H1 (cell line): ENCODE measurements at regions not wholly inside any gene's neighbourhood (a gene's known extent, or its start where the extent isn't known, plus 50 kb on each side); places are given as distances from the start of the nearest gene placed in this dataset.

Experiments
- CTCF ChIA-PET: fragments of 300-600 bp; sonication (Branson Sonifier 250); formaldehyde crosslinking; loops from one replicate; lab custom pipeline; 2021; ENCODE audit not compliant: partially characterized antibody; lab: Charles Lee
- POLR2A ChIA-PET: fragments of 300-600 bp; sonication (Branson Sonifier 250); formaldehyde crosslinking; loops from one replicate; lab custom pipeline; 2021; ENCODE audit warnings: inconsistent platforms; ENCODE audit not compliant: partially characterized antibody; lab: Charles Lee
- DNase-seq, 2 experiments: peaks; one replicate each; pipeline versions ENCODE4 v3.0.0 to v3.0.0-alpha.2; 2010 to 2022; ENCODE audit warnings: low spot score in 2 of 2, low read depth in 1 of 2, mixed read lengths in 1 of 2
- FAIRE-seq: peaks from 2 replicates; lab custom pipeline; 2011; peaks lifted over from hg19 to GRCh38; lab: Jason Lieb, UNC
- H2AFZ ChIP-seq: 2 replicates; pipeline ENCODE4 v1.8.1; 2012; ENCODE audit warnings: low read length, inconsistent platforms
- H2AK5ac ChIP-seq: 2 replicates; pipeline ENCODE4 v1.6.1; 2013; ENCODE audit warnings: low read depth, low read length
- H2BK120ac ChIP-seq: replicated peaks from 2 replicates; pipeline ENCODE3; 2013; ENCODE audit warnings: low read depth, low read length, inconsistent platforms
- H2BK12ac ChIP-seq: 2 replicates; pipeline ENCODE4 v1.6.1; 2013; ENCODE audit warnings: low read depth, low read length
- H2BK15ac ChIP-seq: 2 replicates; pipeline ENCODE4 v1.6.1; 2013; ENCODE audit warnings: low read length
- H2BK20ac ChIP-seq: 2 replicates; pipeline ENCODE4 v1.6.1; 2013; ENCODE audit warnings: low read length
- H2BK5ac ChIP-seq: 2 replicates; pipeline ENCODE4 v1.6.1; 2013; ENCODE audit warnings: low read depth, low read length
- H3K14ac ChIP-seq: 2 replicates; pipeline ENCODE4 v1.6.1; 2013; ENCODE audit warnings: inconsistent platforms; ENCODE audit not compliant: insufficient read length
- H3K18ac ChIP-seq: 2 replicates; pipeline ENCODE4 v1.6.1; 2013; ENCODE audit warnings: low read length; ENCODE audit errors: extremely low read depth
- H3K23ac ChIP-seq: 2 replicates; pipeline ENCODE4 v1.6.1; 2013; ENCODE audit warnings: inconsistent platforms; ENCODE audit not compliant: insufficient read length
- H3K23me2 ChIP-seq: 2 replicates; pipeline ENCODE4 v1.6.1; 2013; ENCODE audit warnings: low read depth, low read length
- H3K27ac ChIP-seq: 2 replicates; pipeline ENCODE4 v1.6.1; 2011; ENCODE audit warnings: low read depth, low read length, inconsistent platforms
- H3K27me3 ChIP-seq, 4 experiments: replicated peaks in 1 of 4; 1 replicate in 1 of 4; 2 replicates in 3 of 4; pipeline versions ENCODE4 v1.6.1 to v1.8.1; 2011 to 2013; ENCODE audit warnings: low read length in 3 of 4, mild to moderate bottlenecking in 3 of 4, inconsistent platforms in 2 of 4, mixed read lengths in 2 of 4, moderate library complexity in 1 of 4; ENCODE audit not compliant: control insufficient read depth in 3 of 4, insufficient read depth in 3 of 4; ENCODE audit errors: extremely low read depth in 1 of 4
- H3K36me3 ChIP-seq, 4 experiments: 2 replicates each; pipeline versions ENCODE4 v1.6.1 to v1.8.1; 2011 to 2013; ENCODE audit warnings: mild to moderate bottlenecking in 4 of 4, low read length in 3 of 4, moderate library complexity in 2 of 4, control low read depth in 1 of 4, inconsistent platforms in 1 of 4; ENCODE audit not compliant: insufficient read depth in 4 of 4, control insufficient read depth in 2 of 4
- H3K4ac ChIP-seq: replicated peaks from 2 replicates; pipeline ENCODE3; 2013; ENCODE audit warnings: low read length, low read depth, mixed read lengths, inconsistent platforms; ENCODE audit not compliant: insufficient read length
- H3K4me1 ChIP-seq, 4 experiments: replicated peaks in 1 of 4; 1 replicate in 1 of 4; 2 replicates in 3 of 4; pipeline versions ENCODE4 v1.6.1 to v1.8.1; 2011 to 2013; ENCODE audit warnings: low read length in 3 of 4, inconsistent platforms in 2 of 4, mixed read lengths in 1 of 4; ENCODE audit not compliant: insufficient read depth in 4 of 4, control insufficient read depth in 3 of 4
- H3K4me2 ChIP-seq, 2 experiments: 2 replicates each; pipeline versions ENCODE4 v1.6.1 to v1.8.1; 2011 to 2013; ENCODE audit warnings: low read depth in 2 of 2, low read length in 2 of 2, control low read depth in 1 of 2, inconsistent platforms in 1 of 2, mild to moderate bottlenecking in 1 of 2; ENCODE audit not compliant: insufficient read depth in 1 of 2
- H3K4me3 ChIP-seq, 4 experiments: fragments of 200-600, 300-600 bp in 1 of 4; sonication (generic), shearing (Covaris generic), sonication (Bioruptor Twin) in 1 of 4; 2 replicates each; pipeline versions ENCODE4 v1.5.1 to v1.8.1; 2011 to 2016; ENCODE audit warnings: low read length in 4 of 4, low read depth in 3 of 4, control low read depth in 2 of 4, inconsistent platforms in 2 of 4, mild to moderate bottlenecking in 2 of 4, mixed read lengths in 1 of 4, moderate library complexity in 1 of 4; ENCODE audit not compliant: insufficient read depth in 2 of 4; ENCODE audit errors: extremely low read depth in 1 of 4
- H3K56ac ChIP-seq: replicated peaks from 2 replicates; pipeline ENCODE3; 2013; ENCODE audit warnings: low read depth, mild to moderate bottlenecking, mixed read lengths, low read length, inconsistent platforms; ENCODE audit not compliant: insufficient read length
- H3K79me1 ChIP-seq: 2 replicates; pipeline ENCODE4 v1.6.1; 2013; ENCODE audit warnings: low read depth, low read length, control low read depth
- H3K79me2 ChIP-seq, 2 experiments: 2 replicates each; pipeline versions ENCODE4 v1.6.1 to v1.8.1; 2012 to 2013; ENCODE audit warnings: low read length in 2 of 2, mild to moderate bottlenecking in 2 of 2, inconsistent platforms in 1 of 2; ENCODE audit not compliant: insufficient read depth in 2 of 2, control insufficient read depth in 1 of 2
- H3K9ac ChIP-seq, 4 experiments: replicated peaks in 1 of 4; 1 replicate in 1 of 4; 2 replicates in 3 of 4; pipeline versions ENCODE4 v1.6.1 to v1.8.1; 2011 to 2013; ENCODE audit warnings: low read depth in 3 of 4, low read length in 3 of 4, control low read depth in 2 of 4, mild to moderate bottlenecking in 2 of 4, moderate library complexity in 2 of 4, inconsistent platforms in 1 of 4; ENCODE audit errors: extremely low read depth in 1 of 4
- H3K9me3 ChIP-seq, 2 experiments: 2 replicates each; pipeline versions ENCODE4 v1.6.1 to v1.8.1; 2012 to 2013; ENCODE audit warnings: mild to moderate bottlenecking in 2 of 2, moderate library complexity in 2 of 2, control low read depth in 1 of 2, inconsistent platforms in 1 of 2, low read depth in 1 of 2, low read length in 1 of 2, mixed read lengths in 1 of 2; ENCODE audit not compliant: insufficient read depth in 2 of 2
- H4K20me1 ChIP-seq, 2 experiments: replicated peaks in 1 of 2; 2 replicates each; pipeline versions ENCODE3 to v1.8.1; 2011 to 2013; ENCODE audit warnings: inconsistent platforms in 2 of 2, low read length in 2 of 2, mild to moderate bottlenecking in 1 of 2; ENCODE audit not compliant: insufficient read depth in 2 of 2, control insufficient read depth in 1 of 2
- H4K5ac ChIP-seq: 2 replicates; pipeline ENCODE4 v1.6.1; 2013; ENCODE audit warnings: low read length, low read depth, mixed read lengths, inconsistent platforms; ENCODE audit not compliant: insufficient read length
- H4K8ac ChIP-seq: 2 replicates; pipeline ENCODE4 v1.8.0; 2013; ENCODE audit warnings: mild to moderate bottlenecking, moderate library complexity, low read length, inconsistent platforms; ENCODE audit not compliant: insufficient read depth; ENCODE audit errors: extremely low read depth
- H4K91ac ChIP-seq: replicated peaks from 2 replicates; pipeline ENCODE3; 2013; ENCODE audit warnings: low read length, mixed read lengths, inconsistent platforms; ENCODE audit not compliant: insufficient read length
- EGR1 ChIP-seq: IDR thresholded peaks from 2 replicates; pipeline ENCODE4 v1.6.1; 2011; ENCODE audit warnings: low read depth, low read length, borderline replicate concordance
- JUND ChIP-seq: IDR thresholded peaks from 2 replicates; pipeline ENCODE4 v1.6.1; 2011; ENCODE audit warnings: mild to moderate bottlenecking, improper control_type of control experiment, low read length
- KDM4A ChIP-seq: IDR thresholded peaks from one replicate; pipeline ENCODE4 v1.7.1; 2012; ENCODE audit warnings: low read depth, mild to moderate bottlenecking, moderate library complexity, low read length, inconsistent platforms; ENCODE audit not compliant: severe bottlenecking
- NANOG ChIP-seq: IDR thresholded peaks from 2 replicates; pipeline ENCODE4 v1.6.1; 2011; ENCODE audit warnings: low read length, low read depth, mild to moderate bottlenecking, inconsistent platforms; ENCODE audit not compliant: insufficient read depth, poor library complexity, severe bottlenecking
- TCF12 ChIP-seq: IDR thresholded peaks from 2 replicates; pipeline ENCODE4 v1.6.1; 2011; ENCODE audit warnings: low read depth, mild to moderate bottlenecking, low read length
- TF ChIP-seq, protein P1 (sequence below): IDR thresholded peaks from 2 replicates; pipeline ENCODE4 v1.6.1; 2012; ENCODE audit warnings: low read length, inconsistent platforms

DNA sequence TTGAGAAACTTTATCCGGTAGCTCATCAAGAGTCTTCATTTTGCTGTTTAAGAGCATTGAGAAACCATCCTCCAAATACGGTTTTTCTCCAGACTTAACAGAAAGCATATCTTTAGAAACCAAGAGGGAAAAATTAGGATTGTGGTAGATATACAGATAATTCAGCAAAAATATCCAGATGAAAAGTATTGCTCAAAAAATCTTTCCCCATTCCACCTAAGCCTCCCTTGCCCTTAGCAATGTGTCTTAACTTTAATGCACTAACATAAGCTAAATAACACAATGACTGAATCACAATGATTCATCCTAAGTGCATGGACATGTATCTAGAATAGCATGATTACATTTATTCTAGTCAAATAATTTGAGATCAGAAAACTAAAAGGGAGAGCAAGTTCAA is 130.3 kb upstream of the TARS1 start (continued):
- TF ChIP-seq JUND (no peak), KDM4A (no peak)

DNA sequence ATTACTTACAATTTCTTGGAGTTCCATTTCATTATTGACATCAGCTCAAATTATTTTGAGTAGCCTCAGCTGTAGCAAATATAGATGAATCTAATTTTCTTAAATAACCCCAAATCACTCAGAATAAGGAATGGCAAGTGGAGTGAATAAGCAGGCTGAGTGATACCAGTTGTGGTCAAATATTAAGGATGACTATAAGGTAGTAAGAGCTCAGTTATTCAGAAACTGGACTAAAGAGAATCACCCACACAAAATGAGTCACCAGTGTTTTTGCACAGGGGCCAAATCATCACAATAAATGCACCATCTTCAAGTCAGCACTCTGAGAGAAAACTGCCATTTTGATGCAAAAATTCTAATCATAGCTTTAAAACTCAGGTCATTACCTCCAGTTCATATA is 128.9 kb upstream of the TARS1 start:
- CTCF ChIA-PET: interaction anchor here (1.0 to 3.8 kb wide), 4 partner anchors 10 to 704 kb away, joined by 3 to 22 read pairs (median 4); no protein-coding TSS in a partner anchor
- Histone ChIP-seq H2BK15ac (no peak overlapping the region), H2BK20ac (no peak overlapping the region), H3K18ac (no peak overlapping the region), H3K56ac (no peak overlapping the region), H3K9me3 (no peaks in the 10 kb centered on the region), H3K4ac (no peak overlapping the region), H3K27ac (no peak overlapping the region), H2BK5ac (no peak overlapping the region), H3K23me2 (no peaks in the 10 kb centered on the region), H3K79me2 (no peaks in the 10 kb centered on the region), H3K27me3 (no peaks in the 10 kb centered on the region), H3K36me3 (no peaks in the 10 kb centered on the region), H4K5ac (no peak overlapping the region), H3K23ac (no peak overlapping the region), H3K79me1 (no peaks in the 10 kb centered on the region), H2AFZ (no peak overlapping the region), H2AK5ac (no peak overlapping the region), H4K91ac (no peak overlapping the region), H3K4me3 (no peak overlapping the region), H4K20me1 (no peaks in the 10 kb centered on the region), H3K4me1 (no peaks in the 10 kb centered on the region), H3K9ac (no peak overlapping the region), H4K8ac (no peak overlapping the region), H3K4me2 (no peak overlapping the region), H2BK120ac (no peak overlapping the region), H2BK12ac (no peak overlapping the region), H3K14ac (no peak overlapping the region)
- FAIRE-seq (no peak), DNase-seq (no peak)
- POLR2A ChIA-PET: no interaction called here
- TF ChIP-seq NANOG: no peak
- TF ChIP-seq EGR1: no peak
- TF ChIP-seq, protein P1, sequence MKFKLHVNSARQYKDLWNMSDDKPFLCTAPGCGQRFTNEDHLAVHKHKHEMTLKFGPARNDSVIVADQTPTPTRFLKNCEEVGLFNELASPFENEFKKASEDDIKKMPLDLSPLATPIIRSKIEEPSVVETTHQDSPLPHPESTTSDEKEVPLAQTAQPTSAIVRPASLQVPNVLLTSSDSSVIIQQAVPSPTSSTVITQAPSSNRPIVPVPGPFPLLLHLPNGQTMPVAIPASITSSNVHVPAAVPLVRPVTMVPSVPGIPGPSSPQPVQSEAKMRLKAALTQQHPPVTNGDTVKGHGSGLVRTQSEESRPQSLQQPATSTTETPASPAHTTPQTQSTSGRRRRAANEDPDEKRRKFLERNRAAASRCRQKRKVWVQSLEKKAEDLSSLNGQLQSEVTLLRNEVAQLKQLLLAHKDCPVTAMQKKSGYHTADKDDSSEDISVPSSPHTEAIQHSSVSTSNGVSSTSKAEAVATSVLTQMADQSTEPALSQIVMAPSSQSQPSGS: no peak
- no peak for TF ChIP-seq TCF12
